IMR-90 (cell line): ENCODE measurements at regions not wholly inside any gene's neighbourhood (a gene's known extent, or its start where the extent isn't known, plus 50 kb on each side); places are given as distances from the start of the nearest gene placed in this dataset.

ENCODE experiments used
- ATAC-seq: fragments of 200-7000 bp; cut with Tn5 transposase; 2 replicates; pipeline ENCODE4 v1.9.1; 2020; ENCODE audit warnings: low read depth, mild to moderate bottlenecking, moderate library complexity
- BruUV-seq: library from RNA; stranded (reverse); fragments of 400-500 nt; replicated peaks from 2 replicates; lab custom pipeline; 2021; lab: Mats Ljungman, UMichigan
- CTCF ChIA-PET: fragments of 300-600 bp; formaldehyde crosslinking; extraction: SDS; loops from one replicate; lab custom pipeline; 2021; ENCODE audit warnings: antibody characterized with exemption; lab: Yijun Ruan, JAX
- POLR2A ChIA-PET: fragments of 300-600 bp; sonication (Branson Sonifier 250); formaldehyde crosslinking; loops from one replicate; lab custom pipeline; 2022; ENCODE audit warnings: antibody characterized with exemption; ENCODE audit not compliant: unreplicated experiment; lab: Charles Lee
- DNase-seq: peaks from one replicate; pipeline ENCODE4 v3.0.0; 2013
- H2AFZ ChIP-seq: replicated peaks from 2 replicates; pipeline ENCODE3; 2013; ENCODE audit warnings: low read length, mild to moderate bottlenecking; ENCODE audit not compliant: poor library complexity
- H2AK5ac ChIP-seq: 2 replicates; pipeline ENCODE4 v1.6.1; 2013; ENCODE audit warnings: low read depth, low read length, inconsistent platforms
- H2AK9ac ChIP-seq: replicated peaks from 2 replicates; pipeline ENCODE3; 2013; ENCODE audit warnings: mild to moderate bottlenecking, low read depth, low read length, moderate library complexity; ENCODE audit not compliant: poor library complexity
- H2BK120ac ChIP-seq: 2 replicates; pipeline ENCODE4 v1.6.1; 2013; ENCODE audit warnings: low read depth, low read length, inconsistent platforms
- H2BK15ac ChIP-seq: 3 replicates; pipeline ENCODE4 v1.6.1; 2013; ENCODE audit warnings: low read depth, low read length, inconsistent platforms
- H2BK20ac ChIP-seq: 2 replicates; pipeline ENCODE4 v1.6.1; 2013; ENCODE audit warnings: low read depth, mild to moderate bottlenecking, inconsistent platforms, low read length, moderate library complexity
- H2BK5ac ChIP-seq: 2 replicates; pipeline ENCODE4 v1.6.1; 2013; ENCODE audit warnings: mild to moderate bottlenecking, low read depth, low read length, inconsistent platforms; ENCODE audit not compliant: poor library complexity, severe bottlenecking
- H3K14ac ChIP-seq: replicated peaks from 2 replicates; pipeline ENCODE4 v1.6.1; 2013; ENCODE audit warnings: low read depth, low read length, inconsistent platforms
- H3K18ac ChIP-seq: 2 replicates; pipeline ENCODE4 v1.6.1; 2013; ENCODE audit warnings: low read depth, low read length, control low read depth
- H3K23ac ChIP-seq: 2 replicates; pipeline ENCODE4 v1.6.1; 2013; ENCODE audit warnings: low read depth, low read length, inconsistent platforms
- H3K27ac ChIP-seq: 2 replicates; pipeline ENCODE4 v1.5.1; 2013; ENCODE audit warnings: mild to moderate bottlenecking, control low read depth, low read length; ENCODE audit not compliant: insufficient read depth
- H3K27me3 ChIP-seq: 2 replicates; pipeline ENCODE4 v1.6.1; 2013; ENCODE audit warnings: low read length; ENCODE audit not compliant: control insufficient read depth, insufficient read depth
- H3K36me3 ChIP-seq: 2 replicates; pipeline ENCODE4 v1.6.1; 2013; ENCODE audit warnings: low read length, mixed read lengths; ENCODE audit not compliant: control insufficient read depth, insufficient read depth
- H3K4ac ChIP-seq: 2 replicates; pipeline ENCODE4 v1.6.1; 2013; ENCODE audit warnings: low read depth, low read length, inconsistent platforms
- H3K4me1 ChIP-seq: 2 replicates; pipeline ENCODE4 v1.6.1; 2013; ENCODE audit warnings: low read length, mixed read lengths; ENCODE audit not compliant: control insufficient read depth, insufficient read depth
- H3K4me2 ChIP-seq: 2 replicates; pipeline ENCODE4 v1.6.1; 2013; ENCODE audit warnings: low read depth, mild to moderate bottlenecking, control low read depth, low read length, moderate library complexity
- H3K4me3 ChIP-seq: 2 replicates; pipeline ENCODE4 v1.5.1; 2013; ENCODE audit warnings: low read depth, mild to moderate bottlenecking, control low read depth, low read length, moderate library complexity; ENCODE audit not compliant: insufficient read depth
- H3K56ac ChIP-seq: 2 replicates; pipeline ENCODE4 v1.6.1; 2013; ENCODE audit warnings: low read length, inconsistent platforms; ENCODE audit not compliant: insufficient read depth; ENCODE audit errors: extremely low read depth
- H3K79me1 ChIP-seq, 2 experiments: 2 replicates each; pipeline ENCODE4 v1.6.1; 2013; ENCODE audit warnings: low read length in 2 of 2, inconsistent platforms in 1 of 2, low read depth in 1 of 2
- H3K9ac ChIP-seq: 2 replicates; pipeline ENCODE4 v1.6.1; 2013; ENCODE audit warnings: low read depth, low read length, control low read depth
- H3K9me1 ChIP-seq: 2 replicates; pipeline ENCODE4 v1.6.1; 2013; ENCODE audit warnings: low read length, inconsistent platforms; ENCODE audit not compliant: insufficient read depth
- H3K9me3 ChIP-seq: 2 replicates; pipeline ENCODE4 v1.6.1; 2013; ENCODE audit warnings: low read length; ENCODE audit not compliant: control insufficient read depth, insufficient read depth
- H4K20me1 ChIP-seq: 2 replicates; pipeline ENCODE4 v1.6.1; 2013; ENCODE audit warnings: low read length, inconsistent platforms; ENCODE audit not compliant: insufficient read depth
- H4K5ac ChIP-seq: 2 replicates; pipeline ENCODE4 v1.6.1; 2013; ENCODE audit warnings: mild to moderate bottlenecking, low read depth, low read length, control low read depth
- H4K8ac ChIP-seq, 2 experiments: 2 replicates each; pipeline ENCODE4 v1.6.1; 2013; ENCODE audit warnings: low read depth in 2 of 2, low read length in 2 of 2, control low read depth in 1 of 2, inconsistent platforms in 1 of 2
- H4K91ac ChIP-seq: 2 replicates; pipeline ENCODE4 v1.6.1; 2013; ENCODE audit warnings: low read depth, low read length, inconsistent platforms; ENCODE audit not compliant: insufficient read depth
- CEBPB ChIP-seq: IDR thresholded peaks from 2 replicates; pipeline ENCODE4 v1.6.1; 2012; ENCODE audit warnings: low read depth, low read length, improper control_type of control experiment
- FOS ChIP-seq: fragments of 150-350 bp; IDR thresholded peaks from 2 replicates; pipeline ENCODE4 v1.6.1; 2016; ENCODE audit warnings: low read depth, low read length
- MXI1 ChIP-seq: IDR thresholded peaks from 2 replicates; pipeline ENCODE4 v1.6.1; 2012; ENCODE audit warnings: low read depth, mild to moderate bottlenecking, low read length, moderate library complexity, borderline replicate concordance
- WGBS, 2 experiments: methylation state at CpG; one replicate each; pipeline versions ENCODE4 v1.1.5 to v1.1.7; 2013; ENCODE audit warnings: missing lambda C conversion rate in 2 of 2; ENCODE audit not compliant: insufficient read length in 1 of 2; ENCODE audit errors: extremely low coverage in 2 of 2; 5-methylcytosine and 5-hydroxymethylcytosine counted together
- dilution Hi-C: fragments of 300-500 bp; cut with HindIII; formaldehyde crosslinking; loops from one replicate; pipeline ENCODE4 v1.14.3; 2018; ENCODE audit warnings: low sequenced_read_pairs; ENCODE audit not compliant: unreplicated experiment
- in situ Hi-C: fragments of 300-500 bp; cut with MboI; formaldehyde crosslinking; loops from 3 replicates; pipeline ENCODE4 v1.14.3; 2019; ENCODE audit warnings: low sequenced_read_pairs, inconsistent platforms, mixed read lengths
- intact Hi-C: fragments of 100-400 bp; cut with micrococcal nuclease; formaldehyde crosslinking; loops from 2 replicates; pipeline ENCODE4 v1.10.0; 2022
- TF ChIP-seq, protein P1 (sequence below): fragments of 150-350 bp; IDR thresholded peaks from 2 replicates; pipeline ENCODE4 v1.6.1; 2017; ENCODE audit warnings: mild to moderate bottlenecking, antibody characterized with exemption, low read length, low read depth

DNA sequence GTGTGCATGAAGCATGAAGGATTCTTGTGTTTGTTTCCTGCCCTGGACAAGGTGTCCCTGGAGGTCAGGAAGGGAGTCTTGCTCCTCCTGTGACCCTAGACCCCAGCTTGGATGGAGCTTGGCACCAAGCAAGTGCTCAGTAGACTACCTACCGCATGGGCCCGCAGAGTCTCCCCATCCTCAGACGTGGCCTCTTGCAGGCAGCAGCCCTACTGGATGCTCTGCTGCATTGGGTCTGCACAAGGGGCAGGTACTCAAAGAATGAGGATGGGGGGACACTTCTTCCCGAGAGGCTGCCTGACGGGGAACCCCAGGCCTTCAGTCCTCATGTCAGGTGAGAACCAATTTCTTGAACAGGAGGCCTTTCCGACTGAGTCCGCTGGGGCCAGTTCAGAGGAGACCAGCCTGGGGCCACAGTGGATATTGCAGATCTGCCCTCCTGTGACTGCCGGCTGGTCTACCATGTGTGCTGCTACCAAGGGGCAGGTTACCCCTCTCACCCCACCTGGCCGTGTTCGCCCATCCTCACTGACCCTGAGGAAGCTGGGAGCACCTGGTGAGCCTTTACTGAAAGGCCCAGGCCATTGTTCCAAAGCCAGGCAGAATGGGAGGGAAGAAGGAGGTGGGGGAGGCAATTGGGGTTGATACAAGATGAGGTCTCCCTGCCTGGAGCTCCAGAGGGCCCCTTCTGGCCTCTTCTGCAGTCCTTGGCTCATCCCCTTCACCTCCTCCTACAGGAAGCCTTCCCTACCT, 206.3 kb downstream of the RAB11FIP4 start:
- peak overlapping the region; percentile 83; the same call in 1 of the 2 replicates for H4K5ac ChIP-seq
- ChIA-PET CTCF (interaction anchor here (0.5 kb wide), 1 partner anchor 162 kb away, joined by 3 read pairs; no protein-coding TSS in a partner anchor), POLR2A (no interaction called here)
- no peak for ATAC-seq
- H2BK20ac ChIP-seq, result peak overlapping the region; percentile 100
- H3K36me3 ChIP-seq, result no peaks in the 10 kb centered on the region; the same call in 1 of the 2 replicates
- H3K4me2 ChIP-seq, result no peak overlapping the region
- no peak for DNase-seq
- peaks cover 49% of the 10 kb centered on the region for H3K9me1 ChIP-seq
- TF ChIP-seq CEBPB (no peak), MXI1 (no peak), FOS (no peak)
- TF ChIP-seq, protein P1, sequence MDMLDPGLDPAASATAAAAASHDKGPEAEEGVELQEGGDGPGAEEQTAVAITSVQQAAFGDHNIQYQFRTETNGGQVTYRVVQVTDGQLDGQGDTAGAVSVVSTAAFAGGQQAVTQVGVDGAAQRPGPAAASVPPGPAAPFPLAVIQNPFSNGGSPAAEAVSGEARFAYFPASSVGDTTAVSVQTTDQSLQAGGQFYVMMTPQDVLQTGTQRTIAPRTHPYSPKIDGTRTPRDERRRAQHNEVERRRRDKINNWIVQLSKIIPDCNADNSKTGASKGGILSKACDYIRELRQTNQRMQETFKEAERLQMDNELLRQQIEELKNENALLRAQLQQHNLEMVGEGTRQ, result no peak
- dilution Hi-C loops, result no loop called here
- no peak overlapping the region for H3K9ac ChIP-seq
- H2BK5ac ChIP-seq, result peak overlapping the region; percentile 99
- peaks cover 0 to 35% of the 10 kb centered on the region in 2 experiments; a peak in 2 of 4 replicates for H3K79me1 ChIP-seq
- H2AFZ ChIP-seq, result peak overlapping the region; percentile 65
- H3K4me1 ChIP-seq, result peaks cover 40% of the 10 kb centered on the region
- H3K56ac ChIP-seq, result no peak overlapping the region
- peak overlapping the region; percentile 96; the same call in 1 of the 2 replicates for H3K27ac ChIP-seq
- no peaks in the 10 kb centered on the region for H3K9me3 ChIP-seq
- H2AK9ac ChIP-seq, result peak overlapping the region; percentile 96
- H4K8ac ChIP-seq, result peak overlapping the region; percentile 92 to 99
- peak overlapping the region; percentile 99 for H4K91ac ChIP-seq
- in situ Hi-C loops, result no loop called here
- peak overlapping the region; percentile 98 for H3K14ac ChIP-seq
- WGBS, 2 experiments, result 98% methylated on average over 6 of the region's 10 CpGs; no CpG with 5 or more reads in 1 of the 2 experiments
- H2BK120ac ChIP-seq, result peak overlapping the region; percentile 100
- peak overlapping the region; percentile 100 for H2AK5ac ChIP-seq
- H4K20me1 ChIP-seq, result no peaks in the 10 kb centered on the region
- BruUV-seq, result no TSS peak
- peak overlapping the region; percentile 100; the same call in 2 of the 3 replicates for H2BK15ac ChIP-seq
- intact Hi-C loops, result loop anchor here (1.0 to 5.0 kb wide), 3 partner anchors 29 to 151 kb away; no protein-coding TSS in a partner anchor
- H3K4me3 ChIP-seq, result no peak overlapping the region
- H3K4ac ChIP-seq, result peak overlapping the region; percentile 100
- H3K18ac ChIP-seq, result peak overlapping the region; percentile 89; the same call in 1 of the 2 replicates
- H3K27me3 ChIP-seq, result no peaks in the 10 kb centered on the region
- peak overlapping the region; percentile 98 for H3K23ac ChIP-seq
